ENCODE measurements at regions not wholly inside any gene's neighbourhood (a gene's known extent, or its start where the extent isn't known, plus 50 kb on each side); places are given as distances from the start of the nearest gene placed in this dataset.

GRCh38 chr2:12083081-12083581, 336.7 kb downstream of the LPIN1 start:
- DNase-seq (ENCODE audit: low read depth in 2 of 2): no peak

- DNase-seq (ENCODE audit: low read depth in 2 of 2): no peak
Measured at GRCh38 chr2:12083713-12084419, 337.4 kb downstream of the LPIN1 start.

DNA sequence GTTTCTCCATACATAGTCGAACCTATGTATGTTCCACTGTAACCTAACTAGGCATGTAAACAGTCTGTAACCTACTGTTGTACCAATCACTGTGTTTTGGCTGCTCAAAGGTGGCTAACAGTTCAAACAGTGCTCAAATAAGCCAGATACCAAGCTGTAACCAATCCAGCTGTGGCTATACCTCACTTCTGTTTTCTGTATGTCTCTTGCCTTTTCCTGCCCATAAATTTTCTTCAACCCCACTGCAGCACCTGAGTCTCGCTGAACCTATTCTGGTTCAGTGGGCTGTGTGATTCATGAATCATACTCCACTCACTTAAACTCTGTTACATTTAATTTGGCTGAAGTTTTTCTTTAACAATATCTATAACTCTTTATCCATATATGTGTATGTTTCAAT, 340.7 kb downstream of the LPIN1 start:
- DNase-seq (ENCODE audit: low read depth in 2 of 2): no peak

DNA sequence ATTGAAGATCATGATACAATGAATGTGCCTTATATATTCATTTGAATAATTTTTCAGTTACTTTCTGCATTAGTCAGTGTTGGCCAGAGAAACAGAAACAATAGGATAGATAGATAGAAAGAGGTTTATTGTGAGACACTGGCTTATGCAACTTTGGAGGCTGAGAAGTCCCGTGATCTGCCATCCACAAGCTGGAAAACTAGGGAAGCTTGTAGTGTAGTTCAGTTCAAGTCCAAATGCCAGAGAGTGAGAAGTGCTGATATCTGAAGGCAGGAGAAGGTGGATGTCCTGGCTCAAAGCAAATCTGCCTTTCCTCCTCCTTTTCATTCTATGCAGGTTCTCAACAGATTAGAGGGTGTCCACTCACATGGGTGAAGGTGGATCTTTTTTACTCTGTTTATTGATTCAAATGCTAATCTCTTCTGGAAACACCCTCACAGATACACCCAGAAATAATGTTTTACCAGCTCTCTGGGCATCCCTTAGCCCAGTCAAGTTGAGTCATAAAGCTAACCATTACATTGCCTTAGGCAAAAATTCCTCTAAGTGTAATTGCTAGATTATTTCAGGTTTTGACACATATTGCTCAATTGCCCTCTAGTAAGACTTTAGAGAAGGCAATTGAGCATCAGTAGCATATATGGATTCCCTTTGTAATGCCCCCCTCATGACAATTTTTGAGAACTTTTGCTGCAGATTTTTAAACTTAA, 341.4 kb downstream of the LPIN1 start:
- DNase-seq (ENCODE audit: low read depth in 2 of 2): no peak

GRCh38 chr2:12089001-12089400, 342.6 kb downstream of the LPIN1 start:
- no peak for DNase-seq (ENCODE audit: low read depth in 2 of 2)

GRCh38 chr2:12089496-12089895, 343.1 kb downstream of the LPIN1 start:
- no peak for DNase-seq (ENCODE audit: low read depth in 2 of 2)

- DNase-seq (ENCODE audit: low read depth in 2 of 2): no peak
Measured at GRCh38 chr2:12090072-12090471, 343.6 kb downstream of the LPIN1 start.

DNA sequence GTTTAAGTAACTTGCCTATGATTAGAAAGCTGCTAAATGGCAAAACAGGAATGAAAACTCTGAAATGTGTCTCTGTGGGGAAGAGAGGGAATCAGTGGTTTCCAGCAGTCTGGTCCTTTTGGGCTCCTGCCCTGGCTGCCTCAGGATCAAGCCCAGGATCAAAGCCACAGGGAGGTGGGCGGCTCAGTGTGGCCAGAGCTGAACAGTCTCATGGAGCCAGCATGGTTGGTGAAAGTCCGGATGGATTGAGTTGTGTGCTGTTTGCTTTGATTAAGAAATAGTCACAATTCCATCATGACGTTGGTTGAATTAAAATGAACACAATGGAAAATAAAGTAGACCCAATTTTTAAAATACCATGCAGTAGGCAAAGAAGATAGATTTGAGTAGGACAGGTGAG, 344.2 kb downstream of the LPIN1 start:
- DNase-seq (ENCODE audit: low read depth in 2 of 2): no peak

DNA sequence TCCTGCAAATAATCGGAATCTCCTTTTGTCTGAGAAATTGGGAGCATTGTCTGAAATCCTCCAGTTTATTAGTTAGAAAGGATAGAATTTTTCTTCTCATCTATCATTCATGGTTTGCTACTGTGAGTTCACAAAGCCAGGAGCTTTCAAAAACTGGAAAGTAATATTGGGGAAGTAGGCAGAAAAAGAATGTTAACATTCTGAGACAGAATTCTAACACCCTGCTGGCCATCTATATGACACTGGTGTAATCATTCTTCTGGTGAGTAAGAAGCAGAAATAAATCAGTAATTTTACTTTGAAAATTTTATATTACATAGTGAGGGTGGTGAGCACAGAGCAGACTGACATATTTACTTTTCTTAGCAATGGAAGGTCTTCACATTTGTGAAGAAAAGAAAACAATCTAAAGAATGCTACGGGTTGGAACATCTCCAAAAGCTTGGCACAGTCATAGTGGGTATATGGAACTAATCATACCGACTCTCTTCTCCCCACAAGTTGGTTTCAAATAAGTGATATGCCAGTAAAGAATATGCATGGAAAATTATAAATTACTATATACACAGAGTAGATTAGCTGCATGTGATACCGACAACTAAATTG, 344.9 kb downstream of the LPIN1 start:
- no peak for DNase-seq (ENCODE audit: low read depth in 2 of 2)

DNA sequence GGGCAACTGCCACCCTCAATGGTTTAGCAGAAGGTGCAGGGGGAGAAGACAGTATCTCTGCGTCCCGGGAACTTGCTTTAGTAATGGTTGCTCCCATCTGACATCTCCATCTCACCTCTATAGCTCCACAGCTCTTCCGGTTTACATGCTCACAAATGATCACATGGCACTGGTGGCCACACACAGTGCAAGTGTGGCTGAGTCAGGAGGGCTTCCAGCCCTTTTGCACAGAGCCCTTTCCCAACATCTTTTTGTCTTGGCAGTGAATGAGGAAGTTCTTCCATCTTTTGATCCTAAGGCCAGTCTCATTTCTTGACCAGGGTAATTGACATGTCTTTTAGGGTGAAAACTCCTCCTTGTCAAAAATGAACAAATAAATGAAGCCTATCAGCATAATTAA, 347.7 kb downstream of the LPIN1 start:
- DNase-seq (ENCODE audit: low read depth in 2 of 2): no peak

GRCh38 chr2:12096051-12096787, 349.8 kb downstream of the LPIN1 start:
- DNase-seq (ENCODE audit: low read depth in 2 of 2): no peak

- DNase-seq (ENCODE audit: low read depth in 2 of 2): no peak
Measured at GRCh38 chr2:12096788-12097449, 350.5 kb downstream of the LPIN1 start.

DNA sequence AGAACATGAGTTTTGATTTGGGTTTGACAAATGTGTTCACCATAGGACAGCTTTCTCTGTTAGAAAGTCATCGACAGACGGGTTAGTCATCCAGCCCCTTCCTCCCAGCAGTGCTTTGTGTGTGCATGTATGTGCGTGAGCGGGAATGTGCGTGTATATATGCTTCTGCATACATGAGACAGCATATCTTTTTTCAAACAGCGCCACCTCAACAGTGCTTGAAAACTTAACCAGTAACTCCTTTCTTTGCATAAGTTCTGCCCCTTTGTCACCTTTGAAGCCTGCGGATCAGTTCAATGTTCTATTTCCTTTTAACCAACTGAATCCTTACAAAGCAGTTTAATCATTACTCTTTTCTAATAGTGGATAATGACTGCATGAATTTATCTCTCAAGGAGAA, 351.4 kb downstream of the LPIN1 start:
- DNase-seq (ENCODE audit: low read depth in 2 of 2): no peak

DNA sequence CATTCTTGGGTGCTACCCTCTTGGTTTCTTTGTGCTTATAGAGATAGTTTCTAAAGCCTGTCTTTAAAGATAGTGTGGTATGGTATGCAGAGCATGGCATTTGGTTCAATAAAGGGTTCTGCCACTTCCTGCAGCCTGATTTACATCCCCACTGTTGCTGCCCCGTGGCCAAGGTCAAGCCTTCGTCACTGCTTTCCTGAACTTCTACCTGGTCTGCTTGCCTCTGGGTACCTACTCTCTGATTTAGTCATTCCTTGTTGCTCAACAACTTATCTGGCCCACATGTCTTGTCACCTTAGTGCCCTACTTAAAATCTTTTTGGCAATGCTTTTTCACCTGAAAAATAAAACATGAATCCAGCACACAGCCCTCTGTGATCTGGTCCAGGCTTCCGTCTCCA, 352.9 kb downstream of the LPIN1 start:
- DNase-seq (ENCODE audit: low read depth in 2 of 2): no peak

- no peak for DNase-seq (ENCODE audit: low read depth in 2 of 2)
Measured at GRCh38 chr2:12102679-12103078, 356.2 kb downstream of the LPIN1 start.

GRCh38 chr2:12105180-12105579, 358.7 kb downstream of the LPIN1 start:
- DNase-seq (ENCODE audit: low read depth in 2 of 2): no peak

DNA sequence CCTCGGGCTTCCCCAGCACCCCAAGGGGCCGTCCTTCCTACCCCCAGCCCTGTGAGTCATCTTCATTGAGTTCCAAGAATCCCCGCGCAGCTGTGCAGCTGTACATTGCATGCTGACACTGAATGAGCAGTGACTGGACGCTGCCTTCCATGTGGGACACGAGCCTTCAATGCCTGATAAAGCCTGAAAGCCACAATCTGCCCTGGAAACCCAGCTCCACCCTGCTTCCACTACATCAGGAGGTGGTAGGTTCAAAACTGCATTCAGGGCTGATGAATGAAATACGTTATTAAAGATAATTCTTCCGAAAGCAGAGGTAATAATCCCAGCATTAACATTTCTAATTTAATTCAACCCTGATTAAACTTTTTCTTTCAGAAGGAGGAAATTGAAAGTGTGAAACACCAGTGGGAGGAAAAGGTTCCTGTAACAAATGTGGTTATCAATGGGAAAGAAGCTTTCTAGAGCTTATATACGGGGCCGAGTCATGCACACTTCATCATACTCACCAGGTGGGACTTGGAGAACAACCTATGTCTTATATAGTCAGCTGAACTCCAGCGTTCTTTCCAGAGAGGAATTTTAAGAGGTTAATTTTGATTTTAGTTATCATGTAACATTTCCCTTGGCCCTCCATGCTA, 360.1 kb downstream of the LPIN1 start:
- peak in 1 of 2 donors; percentile 1 for DNase-seq (ENCODE audit: low read depth in 2 of 2)

- DNase-seq (ENCODE audit: low read depth in 2 of 2): no peak
Measured at GRCh38 chr2:12107321-12107720, 360.9 kb downstream of the LPIN1 start.

GRCh38 chr2:12107939-12108338, 361.5 kb downstream of the LPIN1 start:
- DNase-seq (ENCODE audit: low read depth in 2 of 2): no peak

- no peak for DNase-seq (ENCODE audit: low read depth in 2 of 2)
Measured at GRCh38 chr2:12109363-12110017, 363.1 kb downstream of the LPIN1 start.

DNA sequence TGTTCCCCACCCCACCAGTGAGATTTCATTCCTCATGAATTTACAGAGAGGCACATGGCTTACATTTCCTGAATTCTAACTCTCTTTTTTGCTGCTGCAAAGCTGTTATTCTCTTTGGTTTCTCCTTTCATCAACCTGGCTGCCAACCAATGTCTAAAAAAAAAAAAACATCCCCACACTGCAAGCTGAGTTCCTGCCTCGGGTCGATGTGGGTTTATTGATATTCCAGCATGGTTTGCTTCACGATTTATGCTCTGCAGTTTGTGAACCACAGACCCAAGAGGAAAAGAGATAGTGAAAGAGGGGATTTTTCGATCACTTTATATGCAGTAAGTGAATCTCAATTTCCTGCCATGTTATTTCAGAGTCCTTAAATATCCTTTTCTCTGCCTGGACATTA, 363.6 kb downstream of the LPIN1 start:
- DNase-seq (ENCODE audit: low read depth in 2 of 2): no peak
